CD1c-positive myeloid dendritic cell (primary cell): ENCODE measurements at regions not wholly inside any gene's neighbourhood (a gene's known extent, or its start where the extent isn't known, plus 50 kb on each side); places are given as distances from the start of the nearest gene placed in this dataset.

Experiments used
- DNase-seq: peaks from one replicate; pipeline ENCODE4 v3.0.0-alpha.2; 2016; ENCODE audit errors: extremely low spot score

GRCh38 chr4:71240094-71240493 lies 98.7 kb upstream of the SLC4A4 start:
- no peak for DNase-seq

GRCh38 chr4:71241501-71242288 lies 97.1 kb upstream of the SLC4A4 start:
- DNase-seq, result no peak

- peak; percentile 9 for DNase-seq
Observed at GRCh38 chr4:71243091-71243833, 95.6 kb upstream of the SLC4A4 start.

GRCh38 chr4:71247706-71248105 lies 91.1 kb upstream of the SLC4A4 start:
- DNase-seq, result no peak

GRCh38 chr4:71251261-71251660 lies 87.6 kb upstream of the SLC4A4 start:
- no peak for DNase-seq

GRCh38 chr4:71253545-71253944 lies 85.3 kb upstream of the SLC4A4 start:
- DNase-seq, result no peak

- no peak for DNase-seq
Observed at GRCh38 chr4:71254451-71255012, 84.3 kb upstream of the SLC4A4 start.

- DNase-seq, result no peak
Observed at GRCh38 chr4:71255976-71256375, 82.8 kb upstream of the SLC4A4 start.

GRCh38 chr4:71257761-71258160 lies 81.1 kb upstream of the SLC4A4 start:
- DNase-seq, result no peak

- no peak for DNase-seq
Observed at GRCh38 chr4:71258323-71258722, 80.5 kb upstream of the SLC4A4 start.

- DNase-seq, result no peak
Observed at GRCh38 chr4:71259280-71259679, 79.5 kb upstream of the SLC4A4 start.

- peak; percentile 72 for DNase-seq
Observed at GRCh38 chr4:71259911-71260331, 78.9 kb upstream of the SLC4A4 start.

GRCh38 chr4:71260544-71260943 lies 78.3 kb upstream of the SLC4A4 start:
- no peak for DNase-seq

- DNase-seq, result no peak
Observed at GRCh38 chr4:71261001-71261400, 77.8 kb upstream of the SLC4A4 start.

GRCh38 chr4:71261633-71262121 lies 77.1 kb upstream of the SLC4A4 start:
- no peak for DNase-seq

- no peak for DNase-seq
Observed at GRCh38 chr4:71262161-71262560, 76.7 kb upstream of the SLC4A4 start.

GRCh38 chr4:71266090-71266794 lies 72.6 kb upstream of the SLC4A4 start:
- no peak for DNase-seq

GRCh38 chr4:71267244-71267643 lies 71.6 kb upstream of the SLC4A4 start:
- DNase-seq, result no peak

- DNase-seq, result no peak
Observed at GRCh38 chr4:71268166-71268565, 70.7 kb upstream of the SLC4A4 start.

- DNase-seq, result no peak
Observed at GRCh38 chr4:71269233-71269632, 69.6 kb upstream of the SLC4A4 start.

- peak; percentile 29 for DNase-seq
Observed at GRCh38 chr4:71270901-71271300, 67.9 kb upstream of the SLC4A4 start.

- DNase-seq, result no peak
Observed at GRCh38 chr4:71272976-71273375, 65.8 kb upstream of the SLC4A4 start.
